GM23338 (cell line): ENCODE measurements at regions not wholly inside any gene's neighbourhood (a gene's known extent, or its start where the extent isn't known, plus 50 kb on each side); places are given as distances from the start of the nearest gene placed in this dataset.

Experiments used
- ATAC-seq: fragments of 200-7000 bp; cut with Tn5 transposase; 3 replicates; pipeline ENCODE4 v1.9.1; 2020
- DNase-seq: peaks from one replicate; pipeline ENCODE4 v3.0.0-alpha.2; 2015; ENCODE audit warnings: low spot score
- H2AFZ ChIP-seq: fragments of 200-600 bp; sonication (generic); 2 replicates; pipeline ENCODE4 v1.8.0; 2016; ENCODE audit warnings: antibody characterized with exemption, mild to moderate bottlenecking, moderate library complexity
- H3F3A ChIP-seq: fragments of 200-600 bp; sonication (generic); replicated peaks from 2 replicates; pipeline ENCODE4 v1.8.0; 2017; ENCODE audit warnings: antibody characterized with exemption, mixed run types, low read depth
- H3K27ac ChIP-seq: fragments of 200-600 bp; sonication (generic); 2 replicates; pipeline ENCODE4 v1.6.1; 2016; ENCODE audit warnings: low read depth
- H3K27me3 ChIP-seq: fragments of 200-600 bp; sonication (generic); 2 replicates; pipeline ENCODE4 v1.8.0; 2016; ENCODE audit warnings: mild to moderate bottlenecking, mixed run types, moderate library complexity; ENCODE audit not compliant: insufficient read depth
- H3K36me3 ChIP-seq: fragments of 200-600 bp; sonication (generic); 2 replicates; pipeline ENCODE4 v1.8.0; 2016; ENCODE audit warnings: mild to moderate bottlenecking; ENCODE audit not compliant: insufficient read depth
- H3K4me1 ChIP-seq: fragments of 200-600 bp; sonication (generic); 2 replicates; pipeline ENCODE4 v1.8.0; 2016; ENCODE audit warnings: mild to moderate bottlenecking, moderate library complexity; ENCODE audit not compliant: insufficient read depth
- H3K4me2 ChIP-seq: fragments of 200-600 bp; sonication (generic); 2 replicates; pipeline ENCODE4 v1.7.1; 2017; ENCODE audit warnings: mixed run types
- H3K4me3 ChIP-seq: fragments of 200-600 bp; sonication (generic); 2 replicates; pipeline ENCODE4 v1.6.1; 2016; ENCODE audit warnings: mixed run types
- H3K79me2 ChIP-seq: fragments of 200-600 bp; sonication (generic); replicated peaks from 2 replicates; pipeline ENCODE4 v1.8.0; 2017; ENCODE audit warnings: mild to moderate bottlenecking; ENCODE audit not compliant: insufficient read depth
- H3K9me2 ChIP-seq: fragments of 200-600 bp; sonication (generic); 2 replicates; pipeline ENCODE4 v1.8.0; 2017; ENCODE audit not compliant: insufficient read depth
- H4K20me1 ChIP-seq: fragments of 200-600 bp; sonication (generic); replicated peaks from 2 replicates; pipeline ENCODE4 v1.8.0; 2017; ENCODE audit warnings: mild to moderate bottlenecking; ENCODE audit not compliant: insufficient read depth
- H3K27ac Mint-ChIP-seq: 2 replicates; pipeline ENCODE4 v1.8.0; 2020; ENCODE audit warnings: inconsistent platforms, mild to moderate bottlenecking, moderate library complexity, mixed read lengths
- H3K27me3 Mint-ChIP-seq: 3 replicates; pipeline ENCODE4 v1.8.0; 2022; ENCODE audit warnings: low read depth, mild to moderate bottlenecking, moderate library complexity, mixed read lengths, inconsistent platforms; ENCODE audit not compliant: insufficient read depth, poor library complexity
- H3K36me3 Mint-ChIP-seq: 3 replicates; pipeline ENCODE4 v1.8.0; 2021; ENCODE audit warnings: low read depth, mild to moderate bottlenecking, inconsistent platforms, moderate library complexity, mixed read lengths
- H3K4me1 Mint-ChIP-seq: 3 replicates; pipeline ENCODE4 v1.8.0; 2020; ENCODE audit warnings: mild to moderate bottlenecking, inconsistent platforms, mixed read lengths
- H3K4me3 Mint-ChIP-seq: 3 replicates; pipeline ENCODE4 v1.8.0; 2021; ENCODE audit warnings: moderate library complexity, mild to moderate bottlenecking, inconsistent platforms, mixed read lengths
- H3K9me3 Mint-ChIP-seq: 3 replicates; pipeline ENCODE4 v1.8.0; 2020; ENCODE audit warnings: moderate library complexity, mild to moderate bottlenecking, inconsistent platforms, mixed read lengths
- CTCF ChIP-seq, 2 experiments: fragments of 200-600 bp in 1 of 2; sonication (generic) in 1 of 2; conservative IDR thresholded peaks; 2 replicates each; pipeline versions ENCODE4 v1.5.1 to v1.6.1; 2016 to 2017; ENCODE audit warnings: antibody characterized with exemption in 2 of 2, low read depth in 2 of 2, mild to moderate bottlenecking in 2 of 2, moderate library complexity in 1 of 2
- EZH2 ChIP-seq: fragments of 200-600 bp; sonication (generic); IDR thresholded peaks from one replicate; pipeline ENCODE4 v1.8.0; 2017; ENCODE audit warnings: antibody characterized with exemption, mild to moderate bottlenecking, low read depth; ENCODE audit not compliant: unreplicated experiment
- EZH2phosphoT487 ChIP-seq: fragments of 200-600 bp; sonication (generic); IDR thresholded peaks from one replicate; pipeline ENCODE4 v1.8.1; 2018; ENCODE audit warnings: antibody characterized with exemption; ENCODE audit not compliant: unreplicated experiment
- JUNB ChIP-seq: IDR thresholded peaks from one replicate; pipeline ENCODE4 v1.6.1; 2016; ENCODE audit warnings: antibody characterized with exemption; ENCODE audit not compliant: unreplicated experiment
- POLR2AphosphoS5 ChIP-seq: IDR thresholded peaks from 2 replicates; pipeline ENCODE4 v1.6.1; 2016; ENCODE audit warnings: antibody characterized with exemption, low read depth
- STAT1 ChIP-seq: IDR thresholded peaks from one replicate; pipeline ENCODE4 v1.6.1; 2016; ENCODE audit warnings: antibody characterized with exemption; ENCODE audit not compliant: unreplicated experiment
- ZNF114 ChIP-seq: fragments of 250-450 bp; sonication (Bioruptor Pico); IDR thresholded peaks from 2 replicates; pipeline ENCODE4 v1.5.0; 2020; ENCODE audit warnings: mild to moderate bottlenecking, moderate library complexity
- ZNF331 ChIP-seq: fragments of 250-450 bp; sonication (Bioruptor Pico); IDR thresholded peaks from 2 replicates; pipeline ENCODE4 v1.5.0; 2020; ENCODE audit warnings: low read depth, mild to moderate bottlenecking, moderate library complexity
- TF ChIP-seq, protein P1 (sequence below): IDR thresholded peaks from one replicate; pipeline ENCODE4 v1.6.1; 2018; ENCODE audit warnings: antibody characterized with exemption; ENCODE audit not compliant: unreplicated experiment
- TF ChIP-seq, protein P2 (sequence below): fragments of 250-450 bp; sonication (Bioruptor Pico); IDR thresholded peaks from 2 replicates; pipeline ENCODE4 v1.5.0; 2020; ENCODE audit warnings: mild to moderate bottlenecking, moderate library complexity

GRCh38 chr14:98198385-98198784, 1073.6 kb downstream of the BCL11B start:
- DNase-seq (no peak), ATAC-seq (no peak)
- H3K27me3 Mint-ChIP-seq = peaks cover 5% of the 10 kb centered on the region
- H3K4me1 Mint-ChIP-seq = peaks cover 11% of the 10 kb centered on the region
- Histone ChIP-seq H3K36me3 (no peaks in the 10 kb centered on the region), H3K27me3 (no peaks in the 10 kb centered on the region), H2AFZ (no peak overlapping the region), H3K9me2 (peaks cover 17% of the 10 kb centered on the region; the same call in 1 of the 2 replicates), H3F3A (no peaks in the 10 kb centered on the region), H4K20me1 (no peaks in the 10 kb centered on the region), H3K4me1 (no peaks in the 10 kb centered on the region), H3K79me2 (no peaks in the 10 kb centered on the region), H3K4me3 (no peak overlapping the region), H3K27ac (no peak overlapping the region), H3K4me2 (no peak overlapping the region)
- no peak overlapping the region for H3K27ac Mint-ChIP-seq
- peaks cover 3% of the 10 kb centered on the region; the same call in 2 of the 3 replicates for H3K9me3 Mint-ChIP-seq
- H3K4me3 Mint-ChIP-seq = no peak overlapping the region
- TF ChIP-seq POLR2AphosphoS5 = no peak
- TF ChIP-seq STAT1 = no peak
- peaks cover 4% of the 10 kb centered on the region; the same call in 1 of the 3 replicates for H3K36me3 Mint-ChIP-seq

DNA sequence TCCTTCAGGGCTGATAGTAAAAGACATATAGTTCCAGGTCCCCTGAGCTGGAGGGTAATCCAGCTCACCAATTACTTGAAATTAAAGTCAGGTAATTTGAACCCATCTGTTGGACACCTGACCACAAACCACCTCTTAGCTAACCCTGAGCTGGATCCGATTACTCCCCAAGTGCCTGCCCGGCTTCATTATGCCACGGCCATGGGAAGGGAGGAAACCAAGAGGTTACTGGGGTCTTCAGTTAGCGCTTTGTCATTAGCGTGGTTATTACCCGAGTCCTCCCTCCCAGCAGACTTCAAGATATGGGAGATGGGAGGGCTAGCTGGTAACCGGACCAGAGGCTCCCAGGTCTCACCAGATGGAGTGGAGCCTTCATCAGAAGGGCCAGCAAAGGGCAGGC, 1071.4 kb downstream of the BCL11B start:
- H3K36me3 ChIP-seq = no peaks in the 10 kb centered on the region
- H3K4me1 ChIP-seq = no peaks in the 10 kb centered on the region; the same call in 1 of the 2 replicates
- Mint-ChIP-seq H3K27ac (no peak overlapping the region), H3K9me3 (peaks cover 3% of the 10 kb centered on the region; the same call in 2 of the 3 replicates), H3K4me3 (no peak overlapping the region), H3K4me1 (peaks cover 20% of the 10 kb centered on the region), H3K27me3 (peaks cover 6% of the 10 kb centered on the region), H3K36me3 (peaks cover 4% of the 10 kb centered on the region; the same call in 2 of the 3 replicates)
- H4K20me1 ChIP-seq = no peaks in the 10 kb centered on the region
- H3F3A ChIP-seq = no peaks in the 10 kb centered on the region
- no peak overlapping the region for H2AFZ ChIP-seq
- ATAC-seq (no peak), DNase-seq (no peak)
- no peak overlapping the region for H3K4me2 ChIP-seq
- no peaks in the 10 kb centered on the region for H3K79me2 ChIP-seq
- H3K27me3 ChIP-seq = no peaks in the 10 kb centered on the region
- peaks cover 17% of the 10 kb centered on the region; the same call in 1 of the 2 replicates for H3K9me2 ChIP-seq
- no peak overlapping the region for H3K27ac ChIP-seq
- no peak overlapping the region for H3K4me3 ChIP-seq
- TF ChIP-seq, protein P1, sequence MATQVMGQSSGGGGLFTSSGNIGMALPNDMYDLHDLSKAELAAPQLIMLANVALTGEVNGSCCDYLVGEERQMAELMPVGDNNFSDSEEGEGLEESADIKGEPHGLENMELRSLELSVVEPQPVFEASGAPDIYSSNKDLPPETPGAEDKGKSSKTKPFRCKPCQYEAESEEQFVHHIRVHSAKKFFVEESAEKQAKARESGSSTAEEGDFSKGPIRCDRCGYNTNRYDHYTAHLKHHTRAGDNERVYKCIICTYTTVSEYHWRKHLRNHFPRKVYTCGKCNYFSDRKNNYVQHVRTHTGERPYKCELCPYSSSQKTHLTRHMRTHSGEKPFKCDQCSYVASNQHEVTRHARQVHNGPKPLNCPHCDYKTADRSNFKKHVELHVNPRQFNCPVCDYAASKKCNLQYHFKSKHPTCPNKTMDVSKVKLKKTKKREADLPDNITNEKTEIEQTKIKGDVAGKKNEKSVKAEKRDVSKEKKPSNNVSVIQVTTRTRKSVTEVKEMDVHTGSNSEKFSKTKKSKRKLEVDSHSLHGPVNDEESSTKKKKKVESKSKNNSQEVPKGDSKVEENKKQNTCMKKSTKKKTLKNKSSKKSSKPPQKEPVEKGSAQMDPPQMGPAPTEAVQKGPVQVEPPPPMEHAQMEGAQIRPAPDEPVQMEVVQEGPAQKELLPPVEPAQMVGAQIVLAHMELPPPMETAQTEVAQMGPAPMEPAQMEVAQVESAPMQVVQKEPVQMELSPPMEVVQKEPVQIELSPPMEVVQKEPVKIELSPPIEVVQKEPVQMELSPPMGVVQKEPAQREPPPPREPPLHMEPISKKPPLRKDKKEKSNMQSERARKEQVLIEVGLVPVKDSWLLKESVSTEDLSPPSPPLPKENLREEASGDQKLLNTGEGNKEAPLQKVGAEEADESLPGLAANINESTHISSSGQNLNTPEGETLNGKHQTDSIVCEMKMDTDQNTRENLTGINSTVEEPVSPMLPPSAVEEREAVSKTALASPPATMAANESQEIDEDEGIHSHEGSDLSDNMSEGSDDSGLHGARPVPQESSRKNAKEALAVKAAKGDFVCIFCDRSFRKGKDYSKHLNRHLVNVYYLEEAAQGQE = no peak
- no peak for TF ChIP-seq ZNF331 (CRISPR knock-in tag)
- TF ChIP-seq, protein P2, sequence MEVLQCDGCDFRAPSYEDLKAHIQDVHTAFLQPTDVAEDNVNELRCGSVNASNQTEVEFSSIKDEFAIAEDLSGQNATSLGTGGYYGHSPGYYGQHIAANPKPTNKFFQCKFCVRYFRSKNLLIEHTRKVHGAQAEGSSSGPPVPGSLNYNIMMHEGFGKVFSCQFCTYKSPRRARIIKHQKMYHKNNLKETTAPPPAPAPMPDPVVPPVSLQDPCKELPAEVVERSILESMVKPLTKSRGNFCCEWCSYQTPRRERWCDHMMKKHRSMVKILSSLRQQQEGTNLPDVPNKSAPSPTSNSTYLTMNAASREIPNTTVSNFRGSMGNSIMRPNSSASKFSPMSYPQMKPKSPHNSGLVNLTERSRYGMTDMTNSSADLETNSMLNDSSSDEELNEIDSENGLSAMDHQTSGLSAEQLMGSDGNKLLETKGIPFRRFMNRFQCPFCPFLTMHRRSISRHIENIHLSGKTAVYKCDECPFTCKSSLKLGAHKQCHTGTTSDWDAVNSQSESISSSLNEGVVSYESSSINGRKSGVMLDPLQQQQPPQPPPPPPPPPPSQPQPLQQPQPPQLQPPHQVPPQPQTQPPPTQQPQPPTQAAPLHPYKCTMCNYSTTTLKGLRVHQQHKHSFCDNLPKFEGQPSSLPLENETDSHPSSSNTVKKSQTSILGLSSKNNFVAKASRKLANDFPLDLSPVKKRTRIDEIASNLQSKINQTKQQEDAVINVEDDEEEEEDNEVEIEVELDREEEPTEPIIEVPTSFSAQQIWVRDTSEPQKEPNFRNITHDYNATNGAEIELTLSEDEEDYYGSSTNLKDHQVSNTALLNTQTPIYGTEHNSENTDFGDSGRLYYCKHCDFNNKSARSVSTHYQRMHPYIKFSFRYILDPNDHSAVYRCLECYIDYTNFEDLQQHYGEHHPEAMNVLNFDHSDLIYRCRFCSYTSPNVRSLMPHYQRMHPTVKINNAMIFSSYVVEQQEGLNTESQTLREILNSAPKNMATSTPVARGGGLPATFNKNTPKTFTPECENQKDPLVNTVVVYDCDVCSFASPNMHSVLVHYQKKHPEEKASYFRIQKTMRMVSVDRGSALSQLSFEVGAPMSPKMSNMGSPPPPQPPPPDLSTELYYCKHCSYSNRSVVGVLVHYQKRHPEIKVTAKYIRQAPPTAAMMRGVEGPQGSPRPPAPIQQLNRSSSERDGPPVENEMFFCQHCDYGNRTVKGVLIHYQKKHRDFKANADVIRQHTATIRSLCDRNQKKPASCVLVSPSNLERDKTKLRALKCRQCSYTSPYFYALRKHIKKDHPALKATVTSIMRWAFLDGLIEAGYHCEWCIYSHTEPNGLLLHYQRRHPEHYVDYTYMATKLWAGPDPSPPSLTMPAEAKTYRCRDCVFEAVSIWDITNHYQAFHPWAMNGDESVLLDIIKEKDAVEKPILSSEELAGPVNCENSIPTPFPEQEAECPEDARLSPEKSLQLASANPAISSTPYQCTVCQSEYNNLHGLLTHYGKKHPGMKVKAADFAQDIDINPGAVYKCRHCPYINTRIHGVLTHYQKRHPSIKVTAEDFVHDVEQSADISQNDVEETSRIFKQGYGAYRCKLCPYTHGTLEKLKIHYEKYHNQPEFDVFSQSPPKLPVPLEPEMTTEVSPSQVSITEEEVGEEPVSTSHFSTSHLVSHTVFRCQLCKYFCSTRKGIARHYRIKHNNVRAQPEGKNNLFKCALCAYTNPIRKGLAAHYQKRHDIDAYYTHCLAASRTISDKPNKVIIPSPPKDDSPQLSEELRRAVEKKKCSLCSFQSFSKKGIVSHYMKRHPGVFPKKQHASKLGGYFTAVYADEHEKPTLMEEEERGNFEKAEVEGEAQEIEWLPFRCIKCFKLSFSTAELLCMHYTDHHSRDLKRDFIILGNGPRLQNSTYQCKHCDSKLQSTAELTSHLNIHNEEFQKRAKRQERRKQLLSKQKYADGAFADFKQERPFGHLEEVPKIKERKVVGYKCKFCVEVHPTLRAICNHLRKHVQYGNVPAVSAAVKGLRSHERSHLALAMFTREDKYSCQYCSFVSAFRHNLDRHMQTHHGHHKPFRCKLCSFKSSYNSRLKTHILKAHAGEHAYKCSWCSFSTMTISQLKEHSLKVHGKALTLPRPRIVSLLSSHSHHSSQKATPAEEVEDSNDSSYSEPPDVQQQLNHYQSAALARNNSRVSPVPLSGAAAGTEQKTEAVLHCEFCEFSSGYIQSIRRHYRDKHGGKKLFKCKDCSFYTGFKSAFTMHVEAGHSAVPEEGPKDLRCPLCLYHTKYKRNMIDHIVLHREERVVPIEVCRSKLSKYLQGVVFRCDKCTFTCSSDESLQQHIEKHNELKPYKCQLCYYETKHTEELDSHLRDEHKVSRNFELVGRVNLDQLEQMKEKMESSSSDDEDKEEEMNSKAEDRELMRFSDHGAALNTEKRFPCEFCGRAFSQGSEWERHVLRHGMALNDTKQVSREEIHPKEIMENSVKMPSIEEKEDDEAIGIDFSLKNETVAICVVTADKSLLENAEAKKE (CRISPR knock-in tag) = no peak
- TF ChIP-seq EZH2 = no peak
- TF ChIP-seq STAT1 = no peak
- TF ChIP-seq JUNB = no peak
- TF ChIP-seq ZNF114 (CRISPR knock-in tag) = no peak
- no peak for TF ChIP-seq EZH2phosphoT487
- no peak for TF ChIP-seq CTCF (conservative IDR thresholded peaks at IDR 0.05; ENCODE audit: low read depth in 2 of 2)
- no peak for TF ChIP-seq POLR2AphosphoS5
